IMR-90 (cell line): ENCODE measurements at regions not wholly inside any gene's neighbourhood (a gene's known extent, or its start where the extent isn't known, plus 50 kb on each side); places are given as distances from the start of the nearest gene placed in this dataset.

Source experiments
- ATAC-seq: fragments of 200-7000 bp; cut with Tn5 transposase; 2 replicates; pipeline ENCODE4 v1.9.1; 2020; ENCODE audit warnings: low read depth, mild to moderate bottlenecking, moderate library complexity
- BruUV-seq: library from RNA; stranded (reverse); fragments of 400-500 nt; replicated peaks from 2 replicates; lab custom pipeline; 2021; lab: Mats Ljungman, UMichigan
- CTCF ChIA-PET: fragments of 300-600 bp; formaldehyde crosslinking; extraction: SDS; loops from one replicate; lab custom pipeline; 2021; ENCODE audit warnings: antibody characterized with exemption; lab: Yijun Ruan, JAX
- POLR2A ChIA-PET: fragments of 300-600 bp; sonication (Branson Sonifier 250); formaldehyde crosslinking; loops from one replicate; lab custom pipeline; 2022; ENCODE audit warnings: antibody characterized with exemption; ENCODE audit not compliant: unreplicated experiment; lab: Charles Lee
- DNase-seq: peaks from one replicate; pipeline ENCODE4 v3.0.0; 2013
- H2AFZ ChIP-seq: replicated peaks from 2 replicates; pipeline ENCODE3; 2013; ENCODE audit warnings: low read length, mild to moderate bottlenecking; ENCODE audit not compliant: poor library complexity
- H2AK5ac ChIP-seq: 2 replicates; pipeline ENCODE4 v1.6.1; 2013; ENCODE audit warnings: low read depth, low read length, inconsistent platforms
- H2AK9ac ChIP-seq: replicated peaks from 2 replicates; pipeline ENCODE3; 2013; ENCODE audit warnings: mild to moderate bottlenecking, low read depth, low read length, moderate library complexity; ENCODE audit not compliant: poor library complexity
- H2BK120ac ChIP-seq: 2 replicates; pipeline ENCODE4 v1.6.1; 2013; ENCODE audit warnings: low read depth, low read length, inconsistent platforms
- H2BK15ac ChIP-seq: 3 replicates; pipeline ENCODE4 v1.6.1; 2013; ENCODE audit warnings: low read depth, low read length, inconsistent platforms
- H2BK20ac ChIP-seq: 2 replicates; pipeline ENCODE4 v1.6.1; 2013; ENCODE audit warnings: low read depth, mild to moderate bottlenecking, inconsistent platforms, low read length, moderate library complexity
- H2BK5ac ChIP-seq: 2 replicates; pipeline ENCODE4 v1.6.1; 2013; ENCODE audit warnings: mild to moderate bottlenecking, low read depth, low read length, inconsistent platforms; ENCODE audit not compliant: poor library complexity, severe bottlenecking
- H3K14ac ChIP-seq: replicated peaks from 2 replicates; pipeline ENCODE4 v1.6.1; 2013; ENCODE audit warnings: low read depth, low read length, inconsistent platforms
- H3K18ac ChIP-seq: 2 replicates; pipeline ENCODE4 v1.6.1; 2013; ENCODE audit warnings: low read depth, low read length, control low read depth
- H3K23ac ChIP-seq: 2 replicates; pipeline ENCODE4 v1.6.1; 2013; ENCODE audit warnings: low read depth, low read length, inconsistent platforms
- H3K27ac ChIP-seq: 2 replicates; pipeline ENCODE4 v1.5.1; 2013; ENCODE audit warnings: mild to moderate bottlenecking, control low read depth, low read length; ENCODE audit not compliant: insufficient read depth
- H3K27me3 ChIP-seq: 2 replicates; pipeline ENCODE4 v1.6.1; 2013; ENCODE audit warnings: low read length; ENCODE audit not compliant: control insufficient read depth, insufficient read depth
- H3K36me3 ChIP-seq: 2 replicates; pipeline ENCODE4 v1.6.1; 2013; ENCODE audit warnings: low read length, mixed read lengths; ENCODE audit not compliant: control insufficient read depth, insufficient read depth
- H3K4ac ChIP-seq: 2 replicates; pipeline ENCODE4 v1.6.1; 2013; ENCODE audit warnings: low read depth, low read length, inconsistent platforms
- H3K4me1 ChIP-seq: 2 replicates; pipeline ENCODE4 v1.6.1; 2013; ENCODE audit warnings: low read length, mixed read lengths; ENCODE audit not compliant: control insufficient read depth, insufficient read depth
- H3K4me2 ChIP-seq: 2 replicates; pipeline ENCODE4 v1.6.1; 2013; ENCODE audit warnings: low read depth, mild to moderate bottlenecking, control low read depth, low read length, moderate library complexity
- H3K4me3 ChIP-seq: 2 replicates; pipeline ENCODE4 v1.5.1; 2013; ENCODE audit warnings: low read depth, mild to moderate bottlenecking, control low read depth, low read length, moderate library complexity; ENCODE audit not compliant: insufficient read depth
- H3K56ac ChIP-seq: 2 replicates; pipeline ENCODE4 v1.6.1; 2013; ENCODE audit warnings: low read length, inconsistent platforms; ENCODE audit not compliant: insufficient read depth; ENCODE audit errors: extremely low read depth
- H3K79me1 ChIP-seq, 2 experiments: 2 replicates each; pipeline ENCODE4 v1.6.1; 2013; ENCODE audit warnings: low read length in 2 of 2, inconsistent platforms in 1 of 2, low read depth in 1 of 2
- H3K9ac ChIP-seq: 2 replicates; pipeline ENCODE4 v1.6.1; 2013; ENCODE audit warnings: low read depth, low read length, control low read depth
- H3K9me1 ChIP-seq: 2 replicates; pipeline ENCODE4 v1.6.1; 2013; ENCODE audit warnings: low read length, inconsistent platforms; ENCODE audit not compliant: insufficient read depth
- H3K9me3 ChIP-seq: 2 replicates; pipeline ENCODE4 v1.6.1; 2013; ENCODE audit warnings: low read length; ENCODE audit not compliant: control insufficient read depth, insufficient read depth
- H4K20me1 ChIP-seq: 2 replicates; pipeline ENCODE4 v1.6.1; 2013; ENCODE audit warnings: low read length, inconsistent platforms; ENCODE audit not compliant: insufficient read depth
- H4K5ac ChIP-seq: 2 replicates; pipeline ENCODE4 v1.6.1; 2013; ENCODE audit warnings: mild to moderate bottlenecking, low read depth, low read length, control low read depth
- H4K8ac ChIP-seq, 2 experiments: 2 replicates each; pipeline ENCODE4 v1.6.1; 2013; ENCODE audit warnings: low read depth in 2 of 2, low read length in 2 of 2, control low read depth in 1 of 2, inconsistent platforms in 1 of 2
- H4K91ac ChIP-seq: 2 replicates; pipeline ENCODE4 v1.6.1; 2013; ENCODE audit warnings: low read depth, low read length, inconsistent platforms; ENCODE audit not compliant: insufficient read depth
- BHLHE40 ChIP-seq: fragments of 150-350 bp; IDR thresholded peaks from 2 replicates; pipeline ENCODE4 v1.6.1; 2016; ENCODE audit warnings: mild to moderate bottlenecking, low read depth, low read length
- CEBPB ChIP-seq: IDR thresholded peaks from 2 replicates; pipeline ENCODE4 v1.6.1; 2012; ENCODE audit warnings: low read depth, low read length, improper control_type of control experiment
- CTCF ChIP-seq: conservative IDR thresholded peaks from 2 replicates; pipeline ENCODE4 v1.5.1; 2012; ENCODE audit warnings: mild to moderate bottlenecking, low read depth, low read length, improper control_type of control experiment
- ELK1 ChIP-seq: fragments of 150-350 bp; IDR thresholded peaks from 2 replicates; pipeline ENCODE4 v1.6.1; 2016; ENCODE audit warnings: low read depth, mild to moderate bottlenecking, low read length, moderate library complexity, borderline replicate concordance
- FOS ChIP-seq: fragments of 150-350 bp; IDR thresholded peaks from 2 replicates; pipeline ENCODE4 v1.6.1; 2016; ENCODE audit warnings: low read depth, low read length
- MAFK ChIP-seq: IDR thresholded peaks from 2 replicates; pipeline ENCODE4 v1.6.1; 2012; ENCODE audit warnings: low read depth, low read length, improper control_type of control experiment
- MAZ ChIP-seq: IDR thresholded peaks from 2 replicates; pipeline ENCODE4 v1.6.1; 2012; ENCODE audit warnings: low read depth, mild to moderate bottlenecking, low read length, improper control_type of control experiment, moderate library complexity, borderline replicate concordance
- NFE2L2 ChIP-seq: fragments of 150-350 bp; IDR thresholded peaks from 2 replicates; pipeline ENCODE4 v1.6.1; 2016; ENCODE audit warnings: low read depth, mild to moderate bottlenecking, low read length
- RAD21 ChIP-seq: IDR thresholded peaks from 2 replicates; pipeline ENCODE4 v1.6.1; 2012; ENCODE audit warnings: low read length, improper control_type of control experiment
- SMC3 ChIP-seq: fragments of 150-350 bp; IDR thresholded peaks from 2 replicates; pipeline ENCODE4 v1.6.1; 2016; ENCODE audit warnings: low read depth, mild to moderate bottlenecking, antibody characterized with exemption, low read length, moderate library complexity
- WGBS, 2 experiments: methylation state at CpG; one replicate each; pipeline versions ENCODE4 v1.1.5 to v1.1.7; 2013; ENCODE audit warnings: missing lambda C conversion rate in 2 of 2; ENCODE audit not compliant: insufficient read length in 1 of 2; ENCODE audit errors: extremely low coverage in 2 of 2; 5-methylcytosine and 5-hydroxymethylcytosine counted together
- dilution Hi-C: fragments of 300-500 bp; cut with HindIII; formaldehyde crosslinking; loops from one replicate; pipeline ENCODE4 v1.14.3; 2018; ENCODE audit warnings: low sequenced_read_pairs; ENCODE audit not compliant: unreplicated experiment
- in situ Hi-C: fragments of 300-500 bp; cut with MboI; formaldehyde crosslinking; loops from 3 replicates; pipeline ENCODE4 v1.14.3; 2019; ENCODE audit warnings: low sequenced_read_pairs, inconsistent platforms, mixed read lengths
- intact Hi-C: fragments of 100-400 bp; cut with micrococcal nuclease; formaldehyde crosslinking; loops from 2 replicates; pipeline ENCODE4 v1.10.0; 2022
- TF ChIP-seq, protein P1 (sequence below): fragments of 150-350 bp; IDR thresholded peaks from 2 replicates; pipeline ENCODE4 v1.6.1; 2017; ENCODE audit warnings: mild to moderate bottlenecking, antibody characterized with exemption, low read length, low read depth

- Histone ChIP-seq H3K9me3 (no peaks in the 10 kb centered on the region), H2BK15ac (peak overlapping the region; percentile 1; the same call in 1 of the 3 replicates), H3K27me3 (no peaks in the 10 kb centered on the region), H2BK120ac (peak overlapping the region; percentile 48), H3K18ac (no peak overlapping the region; the same call in 1 of the 2 replicates), H3K4me1 (peaks cover 9% of the 10 kb centered on the region; the same call in 1 of the 2 replicates), H2AFZ (peak overlapping the region; percentile 36), H3K79me1 (no peaks in the 10 kb centered on the region), H2AK9ac (no peak overlapping the region), H3K36me3 (no peaks in the 10 kb centered on the region), H4K91ac (peak overlapping the region; percentile 34; the same call in 1 of the 2 replicates), H3K4me3 (no peak overlapping the region), H2BK5ac (peak overlapping the region; percentile 58), H3K27ac (peak overlapping the region; percentile 38; the same call in 1 of the 2 replicates), H3K56ac (no peak overlapping the region), H4K8ac (peak overlapping the region in 1 of 2 experiments; percentile 66; a peak in 2 of 4 replicates), H3K4me2 (peak overlapping the region; percentile 17; the same call in 1 of the 2 replicates), H4K5ac (no peak overlapping the region), H3K14ac (peak overlapping the region; percentile 51; the same call in 1 of the 2 replicates), H3K9me1 (0 out of 2 replicates have a peak, but pooled peaks cover 3% of the 10 kb centered on the region), H4K20me1 (no peaks in the 10 kb centered on the region), H2AK5ac (peak overlapping the region; percentile 44; the same call in 1 of the 2 replicates), H2BK20ac (peak overlapping the region; percentile 72; the same call in 1 of the 2 replicates), H3K23ac (no peak overlapping the region), H3K9ac (no peak overlapping the region), H3K4ac (no peak overlapping the region)
- BruUV-seq, result no TSS peak
- dilution Hi-C loops (no loop called here), intact Hi-C loops (no loop called here), in situ Hi-C loops (no loop called here)
- no CpG with 5 or more reads among the region's 3 CpGs for WGBS, 2 experiments
- DNase-seq (peak; percentile 98), ATAC-seq (peak; percentile 92)
- ChIA-PET POLR2A (interaction anchor here (0.7 kb wide), 1 partner anchor 157 kb away, joined by 3 read pairs; no protein-coding TSS in a partner anchor), CTCF (no interaction called here)
- peak; percentile 51; the same call in 1 of the 2 replicates for TF ChIP-seq NFE2L2
- TF ChIP-seq, protein P1, sequence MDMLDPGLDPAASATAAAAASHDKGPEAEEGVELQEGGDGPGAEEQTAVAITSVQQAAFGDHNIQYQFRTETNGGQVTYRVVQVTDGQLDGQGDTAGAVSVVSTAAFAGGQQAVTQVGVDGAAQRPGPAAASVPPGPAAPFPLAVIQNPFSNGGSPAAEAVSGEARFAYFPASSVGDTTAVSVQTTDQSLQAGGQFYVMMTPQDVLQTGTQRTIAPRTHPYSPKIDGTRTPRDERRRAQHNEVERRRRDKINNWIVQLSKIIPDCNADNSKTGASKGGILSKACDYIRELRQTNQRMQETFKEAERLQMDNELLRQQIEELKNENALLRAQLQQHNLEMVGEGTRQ, result no peak
- TF ChIP-seq SMC3, result peak; percentile 21; the same call in 1 of the 2 replicates
- peak; percentile 35; the same call in 1 of the 2 replicates for TF ChIP-seq BHLHE40
- peak; percentile 100 for TF ChIP-seq CEBPB
- no peak for TF ChIP-seq ELK1
- TF ChIP-seq MAFK, result peak; percentile 5; the same call in 1 of the 2 replicates
- no peak for TF ChIP-seq CTCF
- peak; percentile 73 for TF ChIP-seq FOS
- TF ChIP-seq RAD21, result peak; percentile 38
- peak; percentile 33; the same call in 1 of the 2 replicates for TF ChIP-seq MAZ
Observed at GRCh38 chr2:150204451-150204850, 283.0 kb downstream of the RND3 start.
